H1 (cell line): ENCODE measurements at regions not wholly inside any gene's neighbourhood (a gene's known extent, or its start where the extent isn't known, plus 50 kb on each side); places are given as distances from the start of the nearest gene placed in this dataset.

Experiments used
- CTCF ChIA-PET: fragments of 300-600 bp; sonication (Branson Sonifier 250); formaldehyde crosslinking; loops from one replicate; lab custom pipeline; 2021; ENCODE audit not compliant: partially characterized antibody; lab: Charles Lee
- POLR2A ChIA-PET: fragments of 300-600 bp; sonication (Branson Sonifier 250); formaldehyde crosslinking; loops from one replicate; lab custom pipeline; 2021; ENCODE audit warnings: inconsistent platforms; ENCODE audit not compliant: partially characterized antibody; lab: Charles Lee
- DNase-seq, 2 experiments: peaks; one replicate each; pipeline versions ENCODE4 v3.0.0 to v3.0.0-alpha.2; 2010 to 2022; ENCODE audit warnings: low spot score in 2 of 2, low read depth in 1 of 2, mixed read lengths in 1 of 2
- FAIRE-seq: peaks from 2 replicates; lab custom pipeline; 2011; peaks lifted over from hg19 to GRCh38; lab: Jason Lieb, UNC
- H2AFZ ChIP-seq: 2 replicates; pipeline ENCODE4 v1.8.1; 2012; ENCODE audit warnings: low read length, inconsistent platforms
- H2AK5ac ChIP-seq: 2 replicates; pipeline ENCODE4 v1.6.1; 2013; ENCODE audit warnings: low read depth, low read length
- H2BK120ac ChIP-seq: replicated peaks from 2 replicates; pipeline ENCODE3; 2013; ENCODE audit warnings: low read depth, low read length, inconsistent platforms
- H2BK12ac ChIP-seq: 2 replicates; pipeline ENCODE4 v1.6.1; 2013; ENCODE audit warnings: low read depth, low read length
- H2BK15ac ChIP-seq: 2 replicates; pipeline ENCODE4 v1.6.1; 2013; ENCODE audit warnings: low read length
- H2BK20ac ChIP-seq: 2 replicates; pipeline ENCODE4 v1.6.1; 2013; ENCODE audit warnings: low read length
- H2BK5ac ChIP-seq: 2 replicates; pipeline ENCODE4 v1.6.1; 2013; ENCODE audit warnings: low read depth, low read length
- H3K14ac ChIP-seq: 2 replicates; pipeline ENCODE4 v1.6.1; 2013; ENCODE audit warnings: inconsistent platforms; ENCODE audit not compliant: insufficient read length
- H3K18ac ChIP-seq: 2 replicates; pipeline ENCODE4 v1.6.1; 2013; ENCODE audit warnings: low read length; ENCODE audit errors: extremely low read depth
- H3K23ac ChIP-seq: 2 replicates; pipeline ENCODE4 v1.6.1; 2013; ENCODE audit warnings: inconsistent platforms; ENCODE audit not compliant: insufficient read length
- H3K23me2 ChIP-seq: 2 replicates; pipeline ENCODE4 v1.6.1; 2013; ENCODE audit warnings: low read depth, low read length
- H3K27ac ChIP-seq: 2 replicates; pipeline ENCODE4 v1.6.1; 2011; ENCODE audit warnings: low read depth, low read length, inconsistent platforms
- H3K27me3 ChIP-seq, 4 experiments: replicated peaks in 1 of 4; 1 replicate in 1 of 4; 2 replicates in 3 of 4; pipeline versions ENCODE4 v1.6.1 to v1.8.1; 2011 to 2013; ENCODE audit warnings: low read length in 3 of 4, mild to moderate bottlenecking in 3 of 4, inconsistent platforms in 2 of 4, mixed read lengths in 2 of 4, moderate library complexity in 1 of 4; ENCODE audit not compliant: control insufficient read depth in 3 of 4, insufficient read depth in 3 of 4; ENCODE audit errors: extremely low read depth in 1 of 4
- H3K36me3 ChIP-seq, 4 experiments: 2 replicates each; pipeline versions ENCODE4 v1.6.1 to v1.8.1; 2011 to 2013; ENCODE audit warnings: mild to moderate bottlenecking in 4 of 4, low read length in 3 of 4, moderate library complexity in 2 of 4, control low read depth in 1 of 4, inconsistent platforms in 1 of 4; ENCODE audit not compliant: insufficient read depth in 4 of 4, control insufficient read depth in 2 of 4
- H3K4ac ChIP-seq: replicated peaks from 2 replicates; pipeline ENCODE3; 2013; ENCODE audit warnings: low read length, low read depth, mixed read lengths, inconsistent platforms; ENCODE audit not compliant: insufficient read length
- H3K4me1 ChIP-seq, 4 experiments: replicated peaks in 1 of 4; 1 replicate in 1 of 4; 2 replicates in 3 of 4; pipeline versions ENCODE4 v1.6.1 to v1.8.1; 2011 to 2013; ENCODE audit warnings: low read length in 3 of 4, inconsistent platforms in 2 of 4, mixed read lengths in 1 of 4; ENCODE audit not compliant: insufficient read depth in 4 of 4, control insufficient read depth in 3 of 4
- H3K4me2 ChIP-seq, 2 experiments: 2 replicates each; pipeline versions ENCODE4 v1.6.1 to v1.8.1; 2011 to 2013; ENCODE audit warnings: low read depth in 2 of 2, low read length in 2 of 2, control low read depth in 1 of 2, inconsistent platforms in 1 of 2, mild to moderate bottlenecking in 1 of 2; ENCODE audit not compliant: insufficient read depth in 1 of 2
- H3K4me3 ChIP-seq, 4 experiments: fragments of 200-600, 300-600 bp in 1 of 4; sonication (generic), shearing (Covaris generic), sonication (Bioruptor Twin) in 1 of 4; 2 replicates each; pipeline versions ENCODE4 v1.5.1 to v1.8.1; 2011 to 2016; ENCODE audit warnings: low read length in 4 of 4, low read depth in 3 of 4, control low read depth in 2 of 4, inconsistent platforms in 2 of 4, mild to moderate bottlenecking in 2 of 4, mixed read lengths in 1 of 4, moderate library complexity in 1 of 4; ENCODE audit not compliant: insufficient read depth in 2 of 4; ENCODE audit errors: extremely low read depth in 1 of 4
- H3K56ac ChIP-seq: replicated peaks from 2 replicates; pipeline ENCODE3; 2013; ENCODE audit warnings: low read depth, mild to moderate bottlenecking, mixed read lengths, low read length, inconsistent platforms; ENCODE audit not compliant: insufficient read length
- H3K79me1 ChIP-seq: 2 replicates; pipeline ENCODE4 v1.6.1; 2013; ENCODE audit warnings: low read depth, low read length, control low read depth
- H3K79me2 ChIP-seq, 2 experiments: 2 replicates each; pipeline versions ENCODE4 v1.6.1 to v1.8.1; 2012 to 2013; ENCODE audit warnings: low read length in 2 of 2, mild to moderate bottlenecking in 2 of 2, inconsistent platforms in 1 of 2; ENCODE audit not compliant: insufficient read depth in 2 of 2, control insufficient read depth in 1 of 2
- H3K9ac ChIP-seq, 4 experiments: replicated peaks in 1 of 4; 1 replicate in 1 of 4; 2 replicates in 3 of 4; pipeline versions ENCODE4 v1.6.1 to v1.8.1; 2011 to 2013; ENCODE audit warnings: low read depth in 3 of 4, low read length in 3 of 4, control low read depth in 2 of 4, mild to moderate bottlenecking in 2 of 4, moderate library complexity in 2 of 4, inconsistent platforms in 1 of 4; ENCODE audit errors: extremely low read depth in 1 of 4
- H3K9me3 ChIP-seq, 2 experiments: 2 replicates each; pipeline versions ENCODE4 v1.6.1 to v1.8.1; 2012 to 2013; ENCODE audit warnings: mild to moderate bottlenecking in 2 of 2, moderate library complexity in 2 of 2, control low read depth in 1 of 2, inconsistent platforms in 1 of 2, low read depth in 1 of 2, low read length in 1 of 2, mixed read lengths in 1 of 2; ENCODE audit not compliant: insufficient read depth in 2 of 2
- H4K20me1 ChIP-seq, 2 experiments: replicated peaks in 1 of 2; 2 replicates each; pipeline versions ENCODE3 to v1.8.1; 2011 to 2013; ENCODE audit warnings: inconsistent platforms in 2 of 2, low read length in 2 of 2, mild to moderate bottlenecking in 1 of 2; ENCODE audit not compliant: insufficient read depth in 2 of 2, control insufficient read depth in 1 of 2
- H4K5ac ChIP-seq: 2 replicates; pipeline ENCODE4 v1.6.1; 2013; ENCODE audit warnings: low read length, low read depth, mixed read lengths, inconsistent platforms; ENCODE audit not compliant: insufficient read length
- H4K8ac ChIP-seq: 2 replicates; pipeline ENCODE4 v1.8.0; 2013; ENCODE audit warnings: mild to moderate bottlenecking, moderate library complexity, low read length, inconsistent platforms; ENCODE audit not compliant: insufficient read depth; ENCODE audit errors: extremely low read depth
- H4K91ac ChIP-seq: replicated peaks from 2 replicates; pipeline ENCODE3; 2013; ENCODE audit warnings: low read length, mixed read lengths, inconsistent platforms; ENCODE audit not compliant: insufficient read length
- BCL11A ChIP-seq, 2 experiments: IDR thresholded peaks; one replicate each; pipeline ENCODE4 v1.6.1; 2011; ENCODE audit warnings: low read depth in 2 of 2, low read length in 2 of 2, mild to moderate bottlenecking in 2 of 2
- RNF2 ChIP-seq: fragments of 200-900, 300-1000 bp; sonication (generic); IDR thresholded peaks from 2 replicates; pipeline ENCODE4 v1.7.1; 2016; ENCODE audit warnings: borderline replicate concordance, low read depth, mild to moderate bottlenecking, antibody characterized with exemption, low read length; ENCODE audit not compliant: poor library complexity, severe bottlenecking; ENCODE audit errors: missing control alignments
- SRF ChIP-seq: IDR thresholded peaks from 2 replicates; pipeline ENCODE4 v1.6.1; 2011; ENCODE audit warnings: mild to moderate bottlenecking, low read depth, low read length, moderate library complexity
- SUZ12 ChIP-seq: fragments of 200-600 bp; sonication (generic); IDR thresholded peaks from 2 replicates; pipeline ENCODE4 v1.6.1; 2012; ENCODE audit warnings: mild to moderate bottlenecking, inconsistent platforms, low read length, moderate library complexity, mixed read lengths
- TCF12 ChIP-seq: IDR thresholded peaks from 2 replicates; pipeline ENCODE4 v1.6.1; 2011; ENCODE audit warnings: low read depth, mild to moderate bottlenecking, low read length
- YY1 ChIP-seq: IDR thresholded peaks from 2 replicates; pipeline ENCODE4 v1.6.1; 2011; ENCODE audit warnings: low read depth, mild to moderate bottlenecking, low read length
- WGBS, 2 experiments: shearing (Covaris generic) in 1 of 2; methylation state at CpG; one replicate each; pipeline versions ENCODE4 v1.1.6 to v1.1.7; 2013 to 2015; ENCODE audit warnings: low lambda C conversion rate in 2 of 2, mixed read lengths in 2 of 2, inconsistent platforms in 1 of 2, low coverage in 1 of 2, missing lambda C conversion rate in 1 of 2; ENCODE audit not compliant: insufficient replicate concordance in 2 of 2, insufficient coverage in 1 of 2, insufficient read length in 1 of 2; ENCODE audit errors: extremely low coverage in 1 of 2, missing lambda C conversion rate in 1 of 2; 5-methylcytosine and 5-hydroxymethylcytosine counted together

DNA sequence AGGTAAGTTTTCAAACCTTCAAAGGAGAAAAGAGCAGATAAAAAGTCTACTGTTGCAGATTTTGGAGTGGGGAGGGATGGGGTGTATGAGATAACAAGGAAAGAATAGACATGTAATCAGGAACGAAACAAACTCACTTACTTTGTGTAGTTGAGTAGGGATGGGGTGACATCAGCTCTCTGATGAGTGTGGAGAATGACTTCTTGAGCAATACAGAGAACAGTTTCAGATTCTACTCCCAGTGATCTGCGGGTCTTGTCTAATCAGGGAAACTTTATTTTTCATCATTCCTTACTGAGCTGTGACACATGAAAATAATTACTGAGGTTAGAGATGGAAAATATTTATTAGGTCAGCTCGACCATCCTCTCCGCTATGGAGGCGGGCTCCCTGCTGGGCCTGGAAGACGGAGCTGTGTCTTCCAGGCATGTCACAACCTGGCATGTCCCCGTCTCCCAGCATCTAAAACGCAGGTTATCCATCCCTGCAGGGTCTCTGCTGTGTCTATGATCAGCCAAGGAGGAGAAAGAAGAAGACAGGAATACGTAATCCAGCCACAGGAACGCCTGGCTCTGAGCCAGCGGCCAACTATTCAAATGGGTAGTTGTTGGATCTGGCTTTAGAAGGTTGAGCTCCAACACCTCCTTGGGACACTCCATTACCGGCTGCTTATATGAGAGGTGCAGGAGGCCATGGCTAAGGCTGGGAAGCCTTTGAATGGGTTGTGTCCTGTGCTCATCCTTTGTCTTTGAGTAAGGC lies 99.0 kb upstream of the SATB2 start:
- H3K27me3 ChIP-seq: no peaks in the 10 kb centered on the region
- peaks cover 0 to 3% (median 0%) of the 10 kb centered on the region in 4 experiments; a peak in 1 of 7 replicates for H3K4me1 ChIP-seq
- CTCF ChIA-PET: interaction anchor here (0.6 to 2.4 kb wide), 4 partner anchors 12 to 1083 kb away, joined by 3 to 5 read pairs (median 4); no protein-coding TSS in a partner anchor
- H3K4ac ChIP-seq: no peak overlapping the region
- H2BK120ac ChIP-seq: no peak overlapping the region
- H3K23me2 ChIP-seq: no peaks in the 10 kb centered on the region
- WGBS, 2 experiments: 88% methylated on average over 12 of the region's 12 CpGs; no CpG with 5 or more reads in 1 of the 2 experiments
- no peak overlapping the region for H3K4me3 ChIP-seq
- no peaks in the 10 kb centered on the region for H3K79me1 ChIP-seq
- H3K14ac ChIP-seq: no peak overlapping the region
- no peak overlapping the region for H2BK15ac ChIP-seq
- no peak overlapping the region for H2BK12ac ChIP-seq
- no peak overlapping the region for H2BK20ac ChIP-seq
- H4K91ac ChIP-seq: no peak overlapping the region
- H2BK5ac ChIP-seq: no peak overlapping the region
- no peak overlapping the region for H3K4me2 ChIP-seq
- no peak overlapping the region for H4K8ac ChIP-seq
- H2AK5ac ChIP-seq: no peak overlapping the region
- H3K79me2 ChIP-seq: no peaks in the 10 kb centered on the region
- H3K18ac ChIP-seq: no peak overlapping the region
- no peak overlapping the region for H3K9ac ChIP-seq
- no peak for DNase-seq
- H3K23ac ChIP-seq: no peak overlapping the region
- no peaks in the 10 kb centered on the region for H3K36me3 ChIP-seq
- no peaks in the 10 kb centered on the region for H3K9me3 ChIP-seq
- POLR2A ChIA-PET: no interaction called here
- no peak overlapping the region for H2AFZ ChIP-seq
- H4K20me1 ChIP-seq: no peaks in the 10 kb centered on the region
- H4K5ac ChIP-seq: no peak overlapping the region
- no peak overlapping the region for H3K27ac ChIP-seq
- no peak overlapping the region for H3K56ac ChIP-seq
- TF ChIP-seq YY1 (no peak), TCF12 (no peak), RNF2 (no peak), SUZ12 (no peak), SRF (no peak), BCL11A (IDR thresholded peaks at IDR 0.05; ENCODE audit: low read depth in 2 of 2, low read length in 2 of 2) (no peak)
- TF ChIP-seq, all 59 proteins: peak for 0
- FAIRE-seq: no peak
